SH-SY5Y (cell line): ENCODE measurements at regions not wholly inside any gene's neighbourhood (a gene's known extent, or its start where the extent isn't known, plus 50 kb on each side); places are given as distances from the start of the nearest gene placed in this dataset.

Experiments
- GATA2 ChIP-seq: IDR thresholded peaks from 2 replicates; pipeline ENCODE4 v1.6.1; 2011; ENCODE audit warnings: mild to moderate bottlenecking, low read depth, low read length
- GATA3 ChIP-seq: IDR thresholded peaks from 2 replicates; pipeline ENCODE4 v1.6.1; 2011; ENCODE audit warnings: low read depth, mild to moderate bottlenecking, low read length, moderate library complexity

DNA sequence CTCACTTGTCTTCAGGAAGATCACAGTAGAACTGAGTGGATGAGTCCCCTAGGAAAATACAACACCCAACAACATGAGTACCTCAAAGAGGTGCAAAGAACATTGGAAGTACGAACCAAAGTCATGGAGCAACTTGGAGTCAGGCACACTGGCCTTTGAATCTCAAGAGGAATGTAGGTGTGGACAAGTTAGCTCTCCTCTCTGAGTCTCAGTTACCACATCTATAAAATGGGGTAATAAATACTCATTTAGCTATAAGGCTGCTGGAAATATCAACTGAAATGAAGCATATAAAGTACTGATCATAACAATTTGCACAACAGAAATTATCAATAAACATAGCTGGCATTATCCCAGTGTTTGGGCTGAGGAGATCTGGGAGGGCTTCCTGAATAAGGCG lies 96.7 kb upstream of the JUN start:
- TF ChIP-seq GATA3 (no peak), GATA2 (no peak)

DNA sequence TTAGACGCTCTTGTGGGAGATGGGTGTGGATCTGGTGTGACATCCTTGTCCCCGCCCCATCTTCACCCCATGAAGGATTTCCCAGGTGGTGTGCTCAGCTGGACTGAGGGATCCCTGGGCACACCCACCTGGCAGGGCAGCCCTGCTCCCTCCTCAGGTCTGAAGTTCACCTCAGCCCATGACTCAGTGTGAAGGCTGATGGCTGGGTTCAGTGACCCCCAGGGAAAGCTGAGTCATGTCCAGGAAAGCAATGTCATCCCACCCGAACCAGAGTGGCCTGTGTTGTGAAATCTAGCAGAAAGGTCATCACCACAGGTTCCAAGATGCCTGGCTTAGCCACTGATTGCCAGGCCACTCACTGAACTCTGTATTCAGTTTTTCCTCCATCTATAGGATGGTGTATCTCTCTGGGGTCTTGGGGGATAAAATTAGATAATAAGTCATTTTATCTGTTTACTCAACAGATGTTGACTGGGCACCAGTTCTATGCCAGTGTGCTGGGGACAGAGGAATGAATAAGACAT lies 97.7 kb upstream of the JUN start:
- TF ChIP-seq GATA3 (no peak), GATA2 (no peak)

DNA sequence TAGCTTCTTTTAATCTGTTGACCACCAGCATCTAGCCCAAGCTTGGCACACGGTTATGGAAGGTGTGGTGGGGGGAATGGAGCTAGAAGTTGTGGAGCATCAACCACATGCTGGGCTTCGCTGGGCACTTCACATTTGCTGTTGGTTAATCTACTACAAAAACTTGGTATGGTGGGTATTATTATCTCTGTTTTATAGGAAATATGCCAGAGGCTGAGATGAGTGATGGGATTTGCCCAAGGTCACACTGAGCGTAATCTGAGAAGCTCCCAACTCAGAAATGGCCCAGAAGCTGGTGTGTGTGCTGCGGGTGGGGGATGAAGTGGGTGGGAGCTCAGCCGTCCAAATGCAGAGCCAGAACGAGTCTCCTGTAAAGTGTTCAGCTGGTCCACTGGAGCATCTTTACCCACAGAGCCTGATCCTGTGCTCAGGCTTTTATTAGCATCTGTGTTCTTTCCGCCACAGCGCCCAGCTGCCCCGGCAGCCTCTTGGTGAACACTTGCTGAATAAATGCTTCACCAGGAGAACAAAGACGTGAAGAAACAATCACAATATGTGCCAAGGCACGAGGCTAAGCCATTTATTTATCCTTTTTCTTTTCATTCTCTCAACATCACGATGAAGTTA lies 98.6 kb upstream of the JUN start:
- TF ChIP-seq GATA3 (no peak), GATA2 (no peak)

DNA sequence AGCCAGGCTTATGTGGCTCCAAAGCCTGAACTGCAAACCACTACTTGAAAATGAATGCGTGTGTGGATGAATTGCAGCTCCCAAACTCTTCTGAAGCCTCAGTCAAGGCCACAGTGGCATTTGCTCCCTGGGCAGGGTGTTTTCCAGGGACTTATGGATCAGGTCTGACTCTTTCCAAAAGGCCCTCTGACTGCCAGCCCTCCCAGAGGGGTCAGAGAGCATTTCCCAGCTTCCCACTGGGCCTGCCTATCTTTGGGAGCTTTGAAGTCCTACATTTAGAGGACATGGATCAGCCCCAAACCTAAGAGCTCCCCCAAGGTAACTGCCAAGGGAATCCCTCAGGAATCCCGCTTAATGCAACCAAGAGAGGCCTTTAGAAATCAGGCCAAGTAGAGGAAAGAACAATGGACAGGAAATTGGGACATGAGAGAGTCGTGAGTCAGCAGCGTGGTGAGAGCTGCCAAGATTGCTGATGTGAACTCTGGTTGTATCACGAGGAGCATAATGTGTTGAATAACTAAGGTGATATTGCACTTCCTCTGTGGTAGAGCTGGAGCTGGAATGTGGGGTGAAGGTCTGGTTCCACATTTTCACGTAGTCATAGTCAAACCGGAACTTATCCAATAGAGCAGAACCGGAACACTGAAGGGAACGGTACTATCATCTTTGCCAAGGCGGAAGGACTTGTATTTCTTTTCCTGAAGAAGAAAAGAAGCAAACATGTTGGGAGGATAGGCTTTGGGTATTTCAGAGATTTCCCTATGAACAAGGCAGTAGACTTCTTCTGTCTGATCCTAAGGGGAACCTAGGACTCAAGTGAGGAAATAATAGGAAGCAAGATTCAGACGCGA lies 99.4 kb upstream of the JUN start:
- TF ChIP-seq GATA2 (no peak), GATA3 (no peak)

DNA sequence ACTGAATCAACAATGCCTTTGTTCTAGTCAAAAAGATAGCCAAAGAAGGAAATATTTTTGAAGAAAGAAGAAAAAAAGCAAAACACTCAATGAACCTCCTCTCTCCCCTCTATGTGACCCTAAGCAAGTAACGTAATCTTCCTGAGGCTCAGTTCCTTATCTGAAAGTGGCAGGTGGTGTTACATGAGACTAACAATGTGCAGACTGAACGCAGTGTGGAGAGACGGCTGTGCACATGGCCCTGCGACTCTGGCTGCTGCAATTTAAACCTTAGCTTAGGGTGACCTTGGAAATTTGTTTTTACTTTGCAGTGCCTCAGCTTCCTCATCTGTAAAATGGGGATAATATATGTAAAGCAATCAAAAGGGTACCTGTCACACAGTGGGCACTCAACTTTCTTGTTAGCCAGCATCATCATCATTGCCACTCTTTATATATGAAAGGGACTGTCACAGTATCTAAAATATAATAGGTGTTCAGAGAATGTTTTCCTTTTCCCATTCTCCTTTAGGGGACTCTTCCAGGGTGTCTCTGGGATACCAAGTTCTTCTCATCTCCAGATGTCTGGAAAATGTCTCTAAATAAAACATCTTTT lies 100.1 kb upstream of the JUN start:
- TF ChIP-seq GATA3 (no peak), GATA2 (no peak)

DNA sequence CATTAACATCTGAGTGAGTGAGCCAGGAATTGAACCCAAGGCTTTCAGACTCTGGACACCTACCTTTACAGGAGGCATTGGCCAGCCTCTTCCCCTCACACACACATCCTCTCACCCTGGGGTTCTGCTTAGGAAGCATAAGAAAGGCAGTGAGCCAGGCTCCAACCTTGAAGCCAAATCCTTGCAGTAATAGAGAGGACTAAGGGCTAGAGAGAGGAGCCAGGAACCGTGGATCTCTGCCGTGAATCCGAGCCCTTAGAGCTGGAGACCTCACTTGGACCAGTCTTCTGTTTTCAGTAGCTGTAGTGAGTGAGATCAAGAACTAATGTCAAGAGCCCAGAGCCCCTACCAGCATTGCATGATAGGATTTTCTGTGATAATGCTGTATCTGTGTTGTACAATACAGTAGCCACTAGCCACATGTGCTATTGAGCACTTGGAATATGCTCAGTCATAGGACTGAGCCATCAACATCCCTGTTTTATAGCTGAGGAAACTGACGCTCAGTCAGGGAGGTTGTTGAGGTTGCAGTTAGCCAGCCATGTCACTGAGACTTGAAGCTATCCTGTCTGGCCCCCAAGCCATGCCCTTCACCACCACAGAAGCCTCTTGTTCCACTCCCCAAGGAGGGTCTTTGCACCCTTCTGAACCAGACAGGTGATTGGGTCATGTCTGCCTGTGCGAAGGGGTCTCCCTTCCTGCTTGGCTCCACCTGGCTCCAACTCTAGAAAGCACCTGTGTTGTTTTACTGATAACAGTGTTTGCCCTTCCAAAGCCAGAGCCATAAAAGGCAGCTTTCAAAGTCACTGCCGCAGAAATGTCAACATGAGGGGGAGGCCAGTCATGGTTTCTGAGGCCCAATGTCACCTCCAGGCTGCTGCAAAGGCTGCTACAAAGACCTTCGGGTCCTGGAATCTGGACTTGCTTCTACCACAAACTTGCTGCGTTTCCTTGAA lies 101.1 kb upstream of the JUN start:
- no peak for TF ChIP-seq GATA3
- TF ChIP-seq GATA2 = no peak

DNA sequence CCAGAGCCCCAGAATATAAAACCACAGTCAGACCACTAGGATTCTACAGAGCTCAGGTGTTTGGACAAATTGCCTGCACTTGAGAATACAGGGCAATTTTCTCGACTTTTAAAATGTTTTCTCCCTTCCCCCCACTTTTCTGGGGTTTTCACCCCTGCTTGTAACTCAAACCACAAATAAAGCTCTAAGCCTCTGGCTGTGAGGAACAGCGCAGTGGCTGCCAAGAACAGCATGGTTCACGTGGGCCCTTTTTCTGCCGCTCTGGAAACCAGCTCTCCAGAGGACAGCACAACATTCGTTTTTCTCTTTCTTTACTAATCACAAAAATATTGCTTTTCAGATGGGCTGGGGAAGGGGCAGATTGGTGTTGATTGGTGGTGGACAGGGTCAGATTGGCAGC lies 102.2 kb upstream of the JUN start:
- no peak for TF ChIP-seq GATA3
- TF ChIP-seq GATA2 = no peak

DNA sequence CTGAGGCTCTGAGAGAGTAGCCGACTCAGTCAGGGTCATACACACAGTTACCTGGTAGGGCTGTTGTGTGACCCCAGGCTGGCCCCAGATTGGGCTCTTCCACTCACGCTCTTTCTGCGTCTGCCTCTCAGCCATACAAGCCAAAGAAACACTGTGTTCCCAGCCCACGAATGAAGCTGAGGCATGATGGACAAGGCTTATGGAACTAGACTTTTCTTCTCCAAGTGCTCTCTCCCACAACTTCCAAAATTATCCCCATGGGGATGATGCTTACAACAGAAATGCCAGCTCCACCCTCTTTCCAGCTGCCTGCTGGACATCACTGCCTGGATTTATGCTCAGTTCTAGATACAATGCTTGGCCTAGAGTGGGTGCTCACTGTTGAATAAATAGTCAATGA lies 102.8 kb upstream of the JUN start:
- TF ChIP-seq GATA2 (no peak), GATA3 (no peak)

DNA sequence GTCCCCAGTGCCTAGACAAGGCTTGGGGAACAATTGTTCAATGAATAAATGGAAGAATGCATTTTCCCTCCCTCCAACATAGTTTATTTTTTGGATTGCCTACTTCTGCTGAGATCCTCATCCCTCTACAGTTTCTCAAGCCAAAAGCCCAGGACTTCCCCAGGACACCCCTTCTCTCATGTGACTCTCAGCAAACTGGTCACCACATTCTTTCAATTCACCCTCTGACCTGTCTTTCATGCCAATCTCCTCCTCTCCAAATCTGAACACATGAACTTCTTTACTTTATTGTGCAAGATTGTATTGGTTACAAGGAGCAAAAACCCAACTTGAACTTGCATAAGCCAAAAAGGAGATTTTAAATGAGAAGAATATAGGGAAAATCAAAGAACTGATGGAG lies 103.2 kb upstream of the JUN start:
- TF ChIP-seq GATA3 (no peak), GATA2 (no peak)

DNA sequence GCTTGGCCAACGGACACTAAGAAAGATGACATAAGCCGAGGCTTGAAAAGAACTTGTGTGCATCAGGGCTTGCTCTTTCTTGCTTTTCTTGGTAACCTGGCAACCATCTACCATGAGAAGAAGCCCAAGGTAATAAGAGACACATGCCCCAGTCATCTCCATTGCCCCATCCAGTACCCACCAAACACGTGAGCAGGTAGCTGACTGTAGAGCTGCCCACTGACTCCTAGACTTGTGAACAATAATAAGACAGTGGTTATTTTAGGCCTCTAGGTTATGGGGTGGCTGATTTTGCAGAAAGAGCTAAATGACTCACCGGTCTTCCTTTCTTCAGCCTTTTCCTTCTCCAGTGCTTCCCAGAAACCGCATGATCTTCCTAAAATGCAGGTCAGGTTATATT lies 105.0 kb upstream of the JUN start:
- TF ChIP-seq GATA2 (no peak), GATA3 (no peak)

DNA sequence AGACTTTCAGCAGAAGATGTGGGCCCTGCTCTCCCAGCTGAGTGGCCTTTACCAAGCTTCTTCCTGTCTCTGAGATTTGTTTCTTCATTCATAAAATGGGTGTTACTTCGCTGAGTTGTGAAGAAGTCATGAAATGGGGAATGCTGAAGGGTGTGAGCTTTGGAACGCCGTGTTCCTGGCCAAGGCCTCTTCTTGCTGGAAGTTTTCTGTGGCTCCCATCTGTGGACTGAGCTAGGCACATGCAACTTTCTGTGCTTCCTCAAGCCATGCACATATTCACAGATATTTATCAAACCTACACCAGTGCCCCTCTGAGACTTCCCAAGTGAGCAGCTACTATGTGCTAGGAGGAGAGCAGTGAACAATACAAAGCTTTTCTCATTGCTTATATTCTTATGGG lies 106.3 kb upstream of the JUN start:
- TF ChIP-seq GATA3 (no peak), GATA2 (no peak)

DNA sequence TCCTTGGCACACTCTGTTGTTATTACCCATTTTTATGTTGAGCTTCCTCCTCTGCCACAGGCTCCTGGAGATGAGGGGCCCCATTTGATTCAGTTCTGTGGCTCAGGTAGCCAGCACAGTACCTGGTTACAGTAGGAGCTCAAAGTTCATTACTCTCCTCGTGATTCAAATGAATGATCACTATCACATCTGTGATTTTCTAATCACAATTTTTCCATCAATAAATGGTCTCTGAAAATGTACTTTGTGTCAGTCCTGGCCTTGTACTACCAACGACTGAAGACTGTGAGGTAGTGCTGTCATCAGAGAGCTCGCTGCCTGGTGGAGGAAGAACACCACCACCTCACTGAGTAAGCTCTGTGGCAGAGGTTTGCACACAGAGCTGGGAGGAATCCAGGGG lies 106.8 kb upstream of the JUN start:
- TF ChIP-seq GATA2 (no peak), GATA3 (no peak)

DNA sequence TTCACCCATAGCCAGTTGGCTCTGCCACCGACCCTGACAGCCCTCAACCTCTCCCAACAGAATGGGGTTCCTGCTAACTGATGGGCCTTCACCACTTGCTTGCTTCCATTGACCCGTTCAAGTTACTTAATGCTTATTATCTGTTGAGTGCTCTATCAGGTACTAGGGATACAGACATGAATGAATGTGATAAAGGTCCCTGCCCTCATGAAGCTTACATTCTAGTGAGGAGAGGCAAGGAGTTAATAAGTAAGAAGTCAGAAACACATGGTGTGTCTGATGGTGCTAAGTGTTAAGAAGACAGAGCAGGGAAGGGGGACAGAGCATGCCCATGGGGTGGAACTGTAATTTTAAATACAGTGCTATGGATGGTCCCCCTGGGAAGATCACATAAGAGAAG lies 107.5 kb upstream of the JUN start:
- TF ChIP-seq GATA3 (no peak), GATA2 (no peak)

DNA sequence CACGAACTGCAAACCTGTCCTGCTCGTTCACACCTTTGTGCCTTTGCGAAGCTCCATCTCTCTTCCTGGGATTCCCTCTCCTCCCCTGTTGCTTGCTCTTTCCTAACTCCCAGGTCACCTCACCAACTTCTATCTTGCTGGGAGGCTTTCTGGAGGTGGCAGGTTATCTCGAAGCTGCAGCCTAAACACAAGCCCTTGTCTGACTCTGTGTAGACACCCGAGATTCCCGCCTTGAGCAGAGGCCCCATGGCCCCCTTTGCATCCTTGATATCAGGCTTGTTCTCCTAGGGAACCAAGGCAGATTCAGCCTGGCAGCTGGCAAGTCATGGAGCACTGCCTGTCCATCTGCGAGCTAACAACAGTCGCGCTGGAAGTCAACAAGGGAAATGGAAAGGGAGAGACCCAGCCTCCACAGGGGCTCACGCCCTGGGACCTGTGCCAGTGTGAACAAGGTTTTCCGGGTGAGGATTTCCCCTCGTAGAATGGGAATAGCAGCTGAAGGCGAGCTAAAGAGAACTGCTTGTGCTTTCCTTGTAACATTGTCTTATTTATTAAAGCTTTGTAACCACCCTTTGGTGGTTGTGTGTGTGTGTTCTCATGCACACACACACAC lies 109.5 kb upstream of the JUN start:
- TF ChIP-seq GATA2 (no peak), GATA3 (no peak)
